H1 (cell line): ENCODE measurements at regions not wholly inside any gene's neighbourhood (a gene's known extent, or its start where the extent isn't known, plus 50 kb on each side); places are given as distances from the start of the nearest gene placed in this dataset.

Source experiments
- CTCF ChIA-PET: fragments of 300-600 bp; sonication (Branson Sonifier 250); formaldehyde crosslinking; loops from one replicate; lab custom pipeline; 2021; ENCODE audit not compliant: partially characterized antibody; lab: Charles Lee
- POLR2A ChIA-PET: fragments of 300-600 bp; sonication (Branson Sonifier 250); formaldehyde crosslinking; loops from one replicate; lab custom pipeline; 2021; ENCODE audit warnings: inconsistent platforms; ENCODE audit not compliant: partially characterized antibody; lab: Charles Lee
- DNase-seq, 2 experiments: peaks; one replicate each; pipeline versions ENCODE4 v3.0.0 to v3.0.0-alpha.2; 2010 to 2022; ENCODE audit warnings: low spot score in 2 of 2, low read depth in 1 of 2, mixed read lengths in 1 of 2
- FAIRE-seq: peaks from 2 replicates; lab custom pipeline; 2011; peaks lifted over from hg19 to GRCh38; lab: Jason Lieb, UNC
- H2AFZ ChIP-seq: 2 replicates; pipeline ENCODE4 v1.8.1; 2012; ENCODE audit warnings: low read length, inconsistent platforms
- H2AK5ac ChIP-seq: 2 replicates; pipeline ENCODE4 v1.6.1; 2013; ENCODE audit warnings: low read depth, low read length
- H2BK120ac ChIP-seq: replicated peaks from 2 replicates; pipeline ENCODE3; 2013; ENCODE audit warnings: low read depth, low read length, inconsistent platforms
- H2BK12ac ChIP-seq: 2 replicates; pipeline ENCODE4 v1.6.1; 2013; ENCODE audit warnings: low read depth, low read length
- H2BK15ac ChIP-seq: 2 replicates; pipeline ENCODE4 v1.6.1; 2013; ENCODE audit warnings: low read length
- H2BK20ac ChIP-seq: 2 replicates; pipeline ENCODE4 v1.6.1; 2013; ENCODE audit warnings: low read length
- H2BK5ac ChIP-seq: 2 replicates; pipeline ENCODE4 v1.6.1; 2013; ENCODE audit warnings: low read depth, low read length
- H3K14ac ChIP-seq: 2 replicates; pipeline ENCODE4 v1.6.1; 2013; ENCODE audit warnings: inconsistent platforms; ENCODE audit not compliant: insufficient read length
- H3K18ac ChIP-seq: 2 replicates; pipeline ENCODE4 v1.6.1; 2013; ENCODE audit warnings: low read length; ENCODE audit errors: extremely low read depth
- H3K23ac ChIP-seq: 2 replicates; pipeline ENCODE4 v1.6.1; 2013; ENCODE audit warnings: inconsistent platforms; ENCODE audit not compliant: insufficient read length
- H3K23me2 ChIP-seq: 2 replicates; pipeline ENCODE4 v1.6.1; 2013; ENCODE audit warnings: low read depth, low read length
- H3K27ac ChIP-seq: 2 replicates; pipeline ENCODE4 v1.6.1; 2011; ENCODE audit warnings: low read depth, low read length, inconsistent platforms
- H3K27me3 ChIP-seq, 4 experiments: replicated peaks in 1 of 4; 1 replicate in 1 of 4; 2 replicates in 3 of 4; pipeline versions ENCODE4 v1.6.1 to v1.8.1; 2011 to 2013; ENCODE audit warnings: low read length in 3 of 4, mild to moderate bottlenecking in 3 of 4, inconsistent platforms in 2 of 4, mixed read lengths in 2 of 4, moderate library complexity in 1 of 4; ENCODE audit not compliant: control insufficient read depth in 3 of 4, insufficient read depth in 3 of 4; ENCODE audit errors: extremely low read depth in 1 of 4
- H3K36me3 ChIP-seq, 4 experiments: 2 replicates each; pipeline versions ENCODE4 v1.6.1 to v1.8.1; 2011 to 2013; ENCODE audit warnings: mild to moderate bottlenecking in 4 of 4, low read length in 3 of 4, moderate library complexity in 2 of 4, control low read depth in 1 of 4, inconsistent platforms in 1 of 4; ENCODE audit not compliant: insufficient read depth in 4 of 4, control insufficient read depth in 2 of 4
- H3K4ac ChIP-seq: replicated peaks from 2 replicates; pipeline ENCODE3; 2013; ENCODE audit warnings: low read length, low read depth, mixed read lengths, inconsistent platforms; ENCODE audit not compliant: insufficient read length
- H3K4me1 ChIP-seq, 4 experiments: replicated peaks in 1 of 4; 1 replicate in 1 of 4; 2 replicates in 3 of 4; pipeline versions ENCODE4 v1.6.1 to v1.8.1; 2011 to 2013; ENCODE audit warnings: low read length in 3 of 4, inconsistent platforms in 2 of 4, mixed read lengths in 1 of 4; ENCODE audit not compliant: insufficient read depth in 4 of 4, control insufficient read depth in 3 of 4
- H3K4me2 ChIP-seq, 2 experiments: 2 replicates each; pipeline versions ENCODE4 v1.6.1 to v1.8.1; 2011 to 2013; ENCODE audit warnings: low read depth in 2 of 2, low read length in 2 of 2, control low read depth in 1 of 2, inconsistent platforms in 1 of 2, mild to moderate bottlenecking in 1 of 2; ENCODE audit not compliant: insufficient read depth in 1 of 2
- H3K4me3 ChIP-seq, 4 experiments: fragments of 200-600, 300-600 bp in 1 of 4; sonication (generic), shearing (Covaris generic), sonication (Bioruptor Twin) in 1 of 4; 2 replicates each; pipeline versions ENCODE4 v1.5.1 to v1.8.1; 2011 to 2016; ENCODE audit warnings: low read length in 4 of 4, low read depth in 3 of 4, control low read depth in 2 of 4, inconsistent platforms in 2 of 4, mild to moderate bottlenecking in 2 of 4, mixed read lengths in 1 of 4, moderate library complexity in 1 of 4; ENCODE audit not compliant: insufficient read depth in 2 of 4; ENCODE audit errors: extremely low read depth in 1 of 4
- H3K56ac ChIP-seq: replicated peaks from 2 replicates; pipeline ENCODE3; 2013; ENCODE audit warnings: low read depth, mild to moderate bottlenecking, mixed read lengths, low read length, inconsistent platforms; ENCODE audit not compliant: insufficient read length
- H3K79me1 ChIP-seq: 2 replicates; pipeline ENCODE4 v1.6.1; 2013; ENCODE audit warnings: low read depth, low read length, control low read depth
- H3K79me2 ChIP-seq, 2 experiments: 2 replicates each; pipeline versions ENCODE4 v1.6.1 to v1.8.1; 2012 to 2013; ENCODE audit warnings: low read length in 2 of 2, mild to moderate bottlenecking in 2 of 2, inconsistent platforms in 1 of 2; ENCODE audit not compliant: insufficient read depth in 2 of 2, control insufficient read depth in 1 of 2
- H3K9ac ChIP-seq, 4 experiments: replicated peaks in 1 of 4; 1 replicate in 1 of 4; 2 replicates in 3 of 4; pipeline versions ENCODE4 v1.6.1 to v1.8.1; 2011 to 2013; ENCODE audit warnings: low read depth in 3 of 4, low read length in 3 of 4, control low read depth in 2 of 4, mild to moderate bottlenecking in 2 of 4, moderate library complexity in 2 of 4, inconsistent platforms in 1 of 4; ENCODE audit errors: extremely low read depth in 1 of 4
- H3K9me3 ChIP-seq, 2 experiments: 2 replicates each; pipeline versions ENCODE4 v1.6.1 to v1.8.1; 2012 to 2013; ENCODE audit warnings: mild to moderate bottlenecking in 2 of 2, moderate library complexity in 2 of 2, control low read depth in 1 of 2, inconsistent platforms in 1 of 2, low read depth in 1 of 2, low read length in 1 of 2, mixed read lengths in 1 of 2; ENCODE audit not compliant: insufficient read depth in 2 of 2
- H4K20me1 ChIP-seq, 2 experiments: replicated peaks in 1 of 2; 2 replicates each; pipeline versions ENCODE3 to v1.8.1; 2011 to 2013; ENCODE audit warnings: inconsistent platforms in 2 of 2, low read length in 2 of 2, mild to moderate bottlenecking in 1 of 2; ENCODE audit not compliant: insufficient read depth in 2 of 2, control insufficient read depth in 1 of 2
- H4K5ac ChIP-seq: 2 replicates; pipeline ENCODE4 v1.6.1; 2013; ENCODE audit warnings: low read length, low read depth, mixed read lengths, inconsistent platforms; ENCODE audit not compliant: insufficient read length
- H4K8ac ChIP-seq: 2 replicates; pipeline ENCODE4 v1.8.0; 2013; ENCODE audit warnings: mild to moderate bottlenecking, moderate library complexity, low read length, inconsistent platforms; ENCODE audit not compliant: insufficient read depth; ENCODE audit errors: extremely low read depth
- H4K91ac ChIP-seq: replicated peaks from 2 replicates; pipeline ENCODE3; 2013; ENCODE audit warnings: low read length, mixed read lengths, inconsistent platforms; ENCODE audit not compliant: insufficient read length
- BRCA1 ChIP-seq: IDR thresholded peaks from 2 replicates; pipeline ENCODE4 v1.6.1; 2012; ENCODE audit warnings: low read depth, low read length, improper control_type of control experiment
- EZH2 ChIP-seq: fragments of 200-600 bp; sonication (generic); IDR thresholded peaks from 2 replicates; pipeline ENCODE4 v1.7.1; 2012; ENCODE audit warnings: low read depth, mild to moderate bottlenecking, moderate library complexity, low read length, inconsistent platforms; ENCODE audit not compliant: severe bottlenecking
- HDAC6 ChIP-seq: IDR thresholded peaks from one replicate; pipeline ENCODE4 v1.7.1; 2012; ENCODE audit warnings: low read depth, mild to moderate bottlenecking, inconsistent platforms, low read length, moderate library complexity
- JUN ChIP-seq: IDR thresholded peaks from 2 replicates; pipeline ENCODE4 v1.6.1; 2011; ENCODE audit warnings: low read depth, mild to moderate bottlenecking, improper control_type of control experiment, low read length
- KDM1A ChIP-seq: fragments of 200-600, 300-600 bp; sonication (generic); IDR thresholded peaks from 2 replicates; pipeline ENCODE4 v1.7.1; 2016; ENCODE audit warnings: mild to moderate bottlenecking, low read length, borderline replicate concordance
- POLR2A ChIP-seq, 2 experiments: IDR thresholded peaks; 1 replicate in 1 of 2; 2 replicates in 1 of 2; pipeline ENCODE4 v1.6.1; 2011; ENCODE audit warnings: low read depth in 2 of 2, low read length in 2 of 2, mild to moderate bottlenecking in 2 of 2; ENCODE audit errors: control extremely low read depth in 1 of 2
- RNF2 ChIP-seq: fragments of 200-900, 300-1000 bp; sonication (generic); IDR thresholded peaks from 2 replicates; pipeline ENCODE4 v1.7.1; 2016; ENCODE audit warnings: borderline replicate concordance, low read depth, mild to moderate bottlenecking, antibody characterized with exemption, low read length; ENCODE audit not compliant: poor library complexity, severe bottlenecking; ENCODE audit errors: missing control alignments
- RXRA ChIP-seq: IDR thresholded peaks from 2 replicates; pipeline ENCODE4 v1.6.1; 2011; ENCODE audit warnings: low read depth, mild to moderate bottlenecking, low read length, moderate library complexity; ENCODE audit not compliant: insufficient read depth
- SIX5 ChIP-seq: IDR thresholded peaks from 2 replicates; pipeline ENCODE4 v1.6.1; 2011; ENCODE audit warnings: mild to moderate bottlenecking, low read depth, low read length
- SP4 ChIP-seq: IDR thresholded peaks from 2 replicates; pipeline ENCODE4 v1.6.1; 2012; ENCODE audit warnings: low read length, inconsistent platforms
- SRF ChIP-seq: IDR thresholded peaks from 2 replicates; pipeline ENCODE4 v1.6.1; 2011; ENCODE audit warnings: mild to moderate bottlenecking, low read depth, low read length, moderate library complexity
- TEAD4 ChIP-seq: IDR thresholded peaks from 2 replicates; pipeline ENCODE4 v1.6.1; 2012; ENCODE audit warnings: low read depth, low read length, inconsistent platforms, mixed read lengths
- YY1 ChIP-seq: IDR thresholded peaks from 2 replicates; pipeline ENCODE4 v1.6.1; 2011; ENCODE audit warnings: low read depth, mild to moderate bottlenecking, low read length
- WGBS, 2 experiments: shearing (Covaris generic) in 1 of 2; methylation state at CpG; one replicate each; pipeline versions ENCODE4 v1.1.6 to v1.1.7; 2013 to 2015; ENCODE audit warnings: low lambda C conversion rate in 2 of 2, mixed read lengths in 2 of 2, inconsistent platforms in 1 of 2, low coverage in 1 of 2, missing lambda C conversion rate in 1 of 2; ENCODE audit not compliant: insufficient replicate concordance in 2 of 2, insufficient coverage in 1 of 2, insufficient read length in 1 of 2; ENCODE audit errors: extremely low coverage in 1 of 2, missing lambda C conversion rate in 1 of 2; 5-methylcytosine and 5-hydroxymethylcytosine counted together
- TF ChIP-seq, protein P1 (sequence below): IDR thresholded peaks from 2 replicates; pipeline ENCODE4 v1.6.1; 2012; ENCODE audit warnings: low read length, inconsistent platforms

DNA sequence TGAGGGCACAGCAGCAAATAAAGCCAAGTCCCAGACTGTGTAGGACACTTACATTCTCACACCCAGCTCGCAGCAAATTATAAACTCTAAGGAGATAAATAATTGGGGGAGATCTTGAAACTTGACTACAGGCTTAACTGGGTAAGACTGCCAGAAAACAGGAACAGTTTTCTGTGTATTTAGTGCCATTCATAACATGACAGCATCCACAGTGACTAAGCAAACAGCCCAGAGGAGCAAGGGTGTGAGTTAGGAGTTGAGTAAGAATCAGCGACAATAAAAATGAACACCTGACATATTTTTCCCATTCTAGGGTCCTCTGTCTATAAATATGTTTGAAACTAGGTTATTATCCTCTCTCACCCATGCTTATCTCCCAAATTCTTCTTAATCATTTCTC is 370.9 kb upstream of the WWC1 start:
- H4K5ac ChIP-seq: no peak overlapping the region
- no peak overlapping the region for H3K4me2 ChIP-seq
- H3K4me1 ChIP-seq: peaks cover 0 to 7% (median 3%) of the 10 kb centered on the region in 4 experiments; a peak in 5 of 7 replicates
- H3K23me2 ChIP-seq: no peaks in the 10 kb centered on the region
- H3K79me1 ChIP-seq: no peaks in the 10 kb centered on the region
- H3K56ac ChIP-seq: no peak overlapping the region
- ChIA-PET POLR2A (no interaction called here), CTCF (interaction anchor here (0.6 kb wide), 2 partner anchors 16 to 32 kb away, joined by 3 read pairs; no protein-coding TSS in a partner anchor)
- H4K20me1 ChIP-seq: no peaks in the 10 kb centered on the region
- H2BK15ac ChIP-seq: no peak overlapping the region
- no peaks in the 10 kb centered on the region for H3K79me2 ChIP-seq
- H3K9ac ChIP-seq: no peak overlapping the region
- no peak overlapping the region for H2BK20ac ChIP-seq
- H3K14ac ChIP-seq: no peak overlapping the region
- H2AK5ac ChIP-seq: no peak overlapping the region
- no peak overlapping the region for H3K4me3 ChIP-seq
- H2AFZ ChIP-seq: no peak overlapping the region
- H4K8ac ChIP-seq: no peak overlapping the region
- H3K27ac ChIP-seq: no peak overlapping the region
- H3K9me3 ChIP-seq: no peaks in the 10 kb centered on the region
- no peak overlapping the region for H3K23ac ChIP-seq
- H3K27me3 ChIP-seq: no peaks in the 10 kb centered on the region
- no peaks in the 10 kb centered on the region for H3K36me3 ChIP-seq
- DNase-seq (no peak), FAIRE-seq (no peak)
- H2BK120ac ChIP-seq: no peak overlapping the region
- no peak overlapping the region for H2BK5ac ChIP-seq
- H3K4ac ChIP-seq: no peak overlapping the region
- no peak overlapping the region for H2BK12ac ChIP-seq
- H4K91ac ChIP-seq: no peak overlapping the region
- H3K18ac ChIP-seq: no peak overlapping the region
- 84% methylated on average over 2 of the region's 2 CpGs; no CpG with 5 or more reads in 1 of the 2 experiments for WGBS, 2 experiments
- TF ChIP-seq, protein P1, sequence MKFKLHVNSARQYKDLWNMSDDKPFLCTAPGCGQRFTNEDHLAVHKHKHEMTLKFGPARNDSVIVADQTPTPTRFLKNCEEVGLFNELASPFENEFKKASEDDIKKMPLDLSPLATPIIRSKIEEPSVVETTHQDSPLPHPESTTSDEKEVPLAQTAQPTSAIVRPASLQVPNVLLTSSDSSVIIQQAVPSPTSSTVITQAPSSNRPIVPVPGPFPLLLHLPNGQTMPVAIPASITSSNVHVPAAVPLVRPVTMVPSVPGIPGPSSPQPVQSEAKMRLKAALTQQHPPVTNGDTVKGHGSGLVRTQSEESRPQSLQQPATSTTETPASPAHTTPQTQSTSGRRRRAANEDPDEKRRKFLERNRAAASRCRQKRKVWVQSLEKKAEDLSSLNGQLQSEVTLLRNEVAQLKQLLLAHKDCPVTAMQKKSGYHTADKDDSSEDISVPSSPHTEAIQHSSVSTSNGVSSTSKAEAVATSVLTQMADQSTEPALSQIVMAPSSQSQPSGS: no peak
- TF ChIP-seq YY1 (no peak), EZH2 (no peak), SP4 (no peak), SRF (no peak), TEAD4 (no peak), SIX5 (no peak), RNF2 (no peak), KDM1A (no peak), RXRA (no peak), POLR2A (IDR thresholded peaks at IDR 0.05; ENCODE audit: control extremely low read depth in 1 of 2, low read depth in 2 of 2, low read length in 2 of 2) (no peak), JUN (no peak), HDAC6 (no peak), BRCA1 (no peak)
